ENCODE measurements at regions not wholly inside any gene's neighbourhood (a gene's known extent, or its start where the extent isn't known, plus 50 kb on each side); places are given as distances from the start of the nearest gene placed in this dataset.

GRCh38 chr19:30882411-30883005, 466.7 kb downstream of the TSHZ3 start:
- TF ChIP-seq GATA2 (IDR thresholded peaks at IDR 0.05; ENCODE audit: low read depth, low read length) (no peak), GATA3 (IDR thresholded peaks at IDR 0.05; ENCODE audit: low read depth, low read length) (no peak)
